ES-I3 (cell line): ENCODE measurements at regions not wholly inside any gene's neighbourhood (a gene's known extent, or its start where the extent isn't known, plus 50 kb on each side); places are given as distances from the start of the nearest gene placed in this dataset.

Experiments used
- H3K36me3 ChIP-seq: 2 replicates; pipeline ENCODE4 v1.6.1; 2013; ENCODE audit warnings: mild to moderate bottlenecking, low read length, control low read depth, moderate library complexity; ENCODE audit not compliant: insufficient read depth
- H3K4me1 ChIP-seq: 2 replicates; pipeline ENCODE4 v1.6.1; 2013; ENCODE audit warnings: mild to moderate bottlenecking, control low read depth, low read length; ENCODE audit not compliant: insufficient read depth
- H3K9ac ChIP-seq: 2 replicates; pipeline ENCODE4 v1.6.1; 2013; ENCODE audit warnings: low read depth, mild to moderate bottlenecking, low read length, moderate library complexity
- H3K9me3 ChIP-seq: 2 replicates; pipeline ENCODE4 v1.6.1; 2013; ENCODE audit warnings: mild to moderate bottlenecking, low read length, moderate library complexity; ENCODE audit not compliant: control insufficient read depth, insufficient read depth

GRCh38 chr5:135112008-135112725 lies 78.1 kb upstream of the PITX1 start:
- no peaks in the 10 kb centered on the region for H3K9me3 ChIP-seq
- H3K4me1 ChIP-seq = no peaks in the 10 kb centered on the region
- H3K36me3 ChIP-seq = no peaks in the 10 kb centered on the region
- H3K9ac ChIP-seq = no peak overlapping the region

GRCh38 chr5:135110785-135111596 lies 77.0 kb upstream of the PITX1 start:
- H3K36me3 ChIP-seq = no peaks in the 10 kb centered on the region
- H3K4me1 ChIP-seq = no peaks in the 10 kb centered on the region
- no peaks in the 10 kb centered on the region for H3K9me3 ChIP-seq
- no peak overlapping the region for H3K9ac ChIP-seq

GRCh38 chr5:135108992-135109391 lies 75.0 kb upstream of the PITX1 start:
- H3K9me3 ChIP-seq = no peaks in the 10 kb centered on the region
- H3K36me3 ChIP-seq = no peaks in the 10 kb centered on the region
- no peak overlapping the region for H3K9ac ChIP-seq
- no peaks in the 10 kb centered on the region for H3K4me1 ChIP-seq

- no peaks in the 10 kb centered on the region for H3K4me1 ChIP-seq
Measured at GRCh38 chr5:135108569-135108968, 74.5 kb upstream of the PITX1 start.

GRCh38 chr5:135107986-135108385 lies 74.0 kb upstream of the PITX1 start:
- Histone ChIP-seq H3K9ac (no peak overlapping the region), H3K9me3 (no peaks in the 10 kb centered on the region), H3K4me1 (no peaks in the 10 kb centered on the region), H3K36me3 (no peaks in the 10 kb centered on the region)

More at GRCh38 chr5:135108569-135108968, 74.5 kb upstream of the PITX1 start:
- H3K9ac ChIP-seq = no peak overlapping the region
- no peaks in the 10 kb centered on the region for H3K36me3 ChIP-seq
- no peaks in the 10 kb centered on the region for H3K9me3 ChIP-seq

- H3K36me3 ChIP-seq = no peaks in the 10 kb centered on the region
- H3K9me3 ChIP-seq = no peaks in the 10 kb centered on the region
- no peaks in the 10 kb centered on the region for H3K4me1 ChIP-seq
- H3K9ac ChIP-seq = no peak overlapping the region
Measured at GRCh38 chr5:135106610-135107471, 72.8 kb upstream of the PITX1 start.

- H3K36me3 ChIP-seq = no peaks in the 10 kb centered on the region
- H3K9me3 ChIP-seq = no peaks in the 10 kb centered on the region
- H3K4me1 ChIP-seq = no peaks in the 10 kb centered on the region
- H3K9ac ChIP-seq = no peak overlapping the region
Measured at GRCh38 chr5:135106136-135106535, 72.1 kb upstream of the PITX1 start.

GRCh38 chr5:135105105-135105484 lies 71.1 kb upstream of the PITX1 start:
- no peaks in the 10 kb centered on the region for H3K4me1 ChIP-seq
- no peaks in the 10 kb centered on the region for H3K36me3 ChIP-seq
- no peak overlapping the region for H3K9ac ChIP-seq
- no peaks in the 10 kb centered on the region for H3K9me3 ChIP-seq

- Histone ChIP-seq H3K36me3 (no peaks in the 10 kb centered on the region), H3K9ac (no peak overlapping the region), H3K4me1 (no peaks in the 10 kb centered on the region), H3K9me3 (no peaks in the 10 kb centered on the region)
Measured at GRCh38 chr5:135103575-135103853, 69.5 kb upstream of the PITX1 start.

GRCh38 chr5:135102716-135103574 lies 68.9 kb upstream of the PITX1 start:
- no peak overlapping the region for H3K9ac ChIP-seq
- H3K36me3 ChIP-seq = no peaks in the 10 kb centered on the region
- H3K4me1 ChIP-seq = no peaks in the 10 kb centered on the region
- H3K9me3 ChIP-seq = no peaks in the 10 kb centered on the region

GRCh38 chr5:135100431-135100830 lies 66.4 kb upstream of the PITX1 start:
- Histone ChIP-seq H3K9me3 (no peaks in the 10 kb centered on the region), H3K9ac (no peak overlapping the region), H3K36me3 (no peaks in the 10 kb centered on the region), H3K4me1 (no peaks in the 10 kb centered on the region)

GRCh38 chr5:135100011-135100410 lies 66.0 kb upstream of the PITX1 start:
- H3K9me3 ChIP-seq = no peaks in the 10 kb centered on the region
- H3K9ac ChIP-seq = no peak overlapping the region
- no peaks in the 10 kb centered on the region for H3K36me3 ChIP-seq
- no peaks in the 10 kb centered on the region for H3K4me1 ChIP-seq

- no peaks in the 10 kb centered on the region for H3K36me3 ChIP-seq
- no peaks in the 10 kb centered on the region for H3K4me1 ChIP-seq
- H3K9me3 ChIP-seq = no peaks in the 10 kb centered on the region
- no peak overlapping the region for H3K9ac ChIP-seq
Measured at GRCh38 chr5:135097390-135097789, 63.4 kb upstream of the PITX1 start.

GRCh38 chr5:135095871-135096270 lies 61.8 kb upstream of the PITX1 start:
- Histone ChIP-seq H3K36me3 (no peaks in the 10 kb centered on the region), H3K4me1 (no peaks in the 10 kb centered on the region), H3K9me3 (no peaks in the 10 kb centered on the region), H3K9ac (no peak overlapping the region)
